ENCODE measurements at regions not wholly inside any gene's neighbourhood (a gene's known extent, or its start where the extent isn't known, plus 50 kb on each side); places are given as distances from the start of the nearest gene placed in this dataset.

GRCh38 chr6:11485271-11485670 lies 52.3 kb upstream of the TMEM170B start:
- TF ChIP-seq CTCF (IDR thresholded peaks at IDR 0.05) = no peak
- TF ChIP-seq EP300 (IDR thresholded peaks at IDR 0.05) = no peak
